Esophagus squamous epithelium (tissue), 5 donors: ENCODE measurements at regions not wholly inside any gene's neighbourhood (a gene's known extent, or its start where the extent isn't known, plus 50 kb on each side); places are given as distances from the start of the nearest gene placed in this dataset.

Source experiments
- DNase-seq: peaks from one replicate; lab custom pipeline; 2025; lab: John Stamatoyannopoulos, UW
- H3K27ac ChIP-seq, 4 donors: fragments of 200-600 bp; sonication (generic); one replicate each; pipeline ENCODE4 v1.5.1; 2016 to 2019; ENCODE audit warnings: mild to moderate bottlenecking in 1 of 4
- H3K27me3 ChIP-seq, 4 donors: fragments of 200-600 bp; sonication (generic); 1 replicate in 3 of 4; 2 replicates in 1 of 4; pipeline versions ENCODE4 v1.5.1 to v1.6.0; 2017 to 2021; ENCODE audit warnings: antibody characterized with exemption in 1 of 4
- H3K36me3 ChIP-seq, 3 donors: fragments of 200-600 bp; sonication (generic); one replicate each; pipeline ENCODE4 v1.5.1; 2016 to 2019
- H3K4me1 ChIP-seq, 3 donors: fragments of 200-600 bp; sonication (generic); one replicate each; pipeline ENCODE4 v1.5.1; 2017 to 2019
- H3K4me3 ChIP-seq, 4 donors: fragments of 200-600 bp; sonication (generic); 1 replicate in 3 of 4; 2 replicates in 1 of 4; pipeline ENCODE4 v1.5.1; 2016 to 2019; ENCODE audit warnings: mild to moderate bottlenecking in 2 of 4, moderate library complexity in 1 of 4
- H3K9me3 ChIP-seq, 3 donors: fragments of 200-600 bp; sonication (generic); one replicate each; pipeline ENCODE4 v1.5.1; 2016 to 2019
- CTCF ChIP-seq, 6 experiments: fragments of 450-650 bp in 4 of 6; fragments of 200-600 bp in 2 of 6; sonication (generic) in 2 of 6; IDR thresholded peaks; one replicate each; pipeline ENCODE4 v1.5.1; 2016 to 2019; ENCODE audit warnings: antibody characterized with exemption in 6 of 6, mild to moderate bottlenecking in 4 of 6, moderate library complexity in 4 of 6
- POLR2A ChIP-seq, 4 donors: fragments of 450-650 bp; IDR thresholded peaks; one replicate each; pipeline ENCODE4 v1.6.1; 2017; ENCODE audit warnings: antibody characterized with exemption in 4 of 4, mild to moderate bottlenecking in 4 of 4, moderate library complexity in 3 of 4
- WGBS, 2 donors: methylation state at CpG; one replicate each; pipeline ENCODE4 v1.1.5; 2018; 5-methylcytosine and 5-hydroxymethylcytosine counted together
- intact Hi-C: fragments of 100-400 bp; cut with DNase I; formaldehyde crosslinking; loops from one replicate; pipeline ENCODE4 v1.15.0; 2022
- donor health status: DM: yes; HTN: yes; CAD: no.

- no peaks in the 10 kb centered on the region for H3K9me3 ChIP-seq
- WGBS, 2 donors: 82 to 87% methylated on average over 1 of the region's 1 CpG
Measured at GRCh38 chr5:130335117-130335516, 430.9 kb downstream of the CHSY3 start.

GRCh38 chr5:130333089-130333488 lies 428.8 kb downstream of the CHSY3 start:
- H3K36me3 ChIP-seq: no peaks in the 10 kb centered on the region
- 54 to 65% methylated on average over 2 of the region's 2 CpGs for WGBS, 2 donors
- DNase-seq: no peak
- intact Hi-C loops: no loop called here
- no peak for TF ChIP-seq CTCF (IDR thresholded peaks at IDR 0.05)
- no peak for TF ChIP-seq POLR2A (IDR thresholded peaks at IDR 0.05)
- no peak overlapping the region for H3K27ac ChIP-seq
- no peaks in the 10 kb centered on the region for H3K4me1 ChIP-seq
- H3K9me3 ChIP-seq: peaks cover 0 to 3% (median 0%) of the 10 kb centered on the region in 3 donors
- H3K27me3 ChIP-seq: no peaks in the 10 kb centered on the region
- H3K4me3 ChIP-seq: no peak overlapping the region

More at GRCh38 chr5:130335117-130335516, 430.9 kb downstream of the CHSY3 start:
- no peak for TF ChIP-seq POLR2A (IDR thresholded peaks at IDR 0.05)
- no peak for TF ChIP-seq CTCF (IDR thresholded peaks at IDR 0.05)
- H3K36me3 ChIP-seq: no peaks in the 10 kb centered on the region
- intact Hi-C loops: no loop called here
- no peaks in the 10 kb centered on the region for H3K4me1 ChIP-seq
- no peak overlapping the region for H3K4me3 ChIP-seq
- H3K27ac ChIP-seq: no peak overlapping the region
- no peaks in the 10 kb centered on the region for H3K27me3 ChIP-seq
- DNase-seq: no peak

GRCh38 chr5:130331332-130331731 lies 427.1 kb downstream of the CHSY3 start:
- peaks cover 0 to 3% (median 0%) of the 10 kb centered on the region in 3 donors for H3K9me3 ChIP-seq
- intact Hi-C loops: no loop called here
- H3K27ac ChIP-seq: no peak overlapping the region
- 89 to 91% methylated on average over 3 of the region's 3 CpGs for WGBS, 2 donors
- H3K4me3 ChIP-seq: no peak overlapping the region
- DNase-seq: no peak
- no peak for TF ChIP-seq CTCF (IDR thresholded peaks at IDR 0.05)
- TF ChIP-seq POLR2A (IDR thresholded peaks at IDR 0.05): no peak
- H3K4me1 ChIP-seq: no peaks in the 10 kb centered on the region
- H3K36me3 ChIP-seq: no peaks in the 10 kb centered on the region
- H3K27me3 ChIP-seq: no peaks in the 10 kb centered on the region

- Histone ChIP-seq H3K9me3 (peaks cover 0 to 3% (median 0%) of the 10 kb centered on the region in 3 donors), H3K27me3 (no peaks in the 10 kb centered on the region), H3K4me1 (no peaks in the 10 kb centered on the region), H3K27ac (no peak overlapping the region), H3K36me3 (no peaks in the 10 kb centered on the region), H3K4me3 (no peak overlapping the region)
- intact Hi-C loops: no loop called here
- no peak for DNase-seq
- TF ChIP-seq POLR2A (IDR thresholded peaks at IDR 0.05) (no peak), CTCF (IDR thresholded peaks at IDR 0.05) (no peak)
- WGBS, 2 donors: 66 to 76% methylated on average over 7 of the region's 7 CpGs
Measured at GRCh38 chr5:130324953-130325671, 420.8 kb downstream of the CHSY3 start.

- H3K9me3 ChIP-seq: no peaks in the 10 kb centered on the region
- intact Hi-C loops: no loop called here
- H3K4me3 ChIP-seq: no peak overlapping the region
- no peak for DNase-seq
- TF ChIP-seq POLR2A (IDR thresholded peaks at IDR 0.05): no peak
- TF ChIP-seq CTCF (IDR thresholded peaks at IDR 0.05): no peak
- no peaks in the 10 kb centered on the region for H3K4me1 ChIP-seq
- no peaks in the 10 kb centered on the region for H3K27me3 ChIP-seq
- WGBS, 2 donors: 52 to 60% methylated on average over 3 of the region's 3 CpGs
- no peak overlapping the region for H3K27ac ChIP-seq
- H3K36me3 ChIP-seq: no peaks in the 10 kb centered on the region
Measured at GRCh38 chr5:130323804-130324454, 419.7 kb downstream of the CHSY3 start.
